ENCODE measurements at regions not wholly inside any gene's neighbourhood (a gene's known extent, or its start where the extent isn't known, plus 50 kb on each side); places are given as distances from the start of the nearest gene placed in this dataset.
A peak's percentile ranks its signal among the peaks of the same experiment; 100 is the strongest.

DNA sequence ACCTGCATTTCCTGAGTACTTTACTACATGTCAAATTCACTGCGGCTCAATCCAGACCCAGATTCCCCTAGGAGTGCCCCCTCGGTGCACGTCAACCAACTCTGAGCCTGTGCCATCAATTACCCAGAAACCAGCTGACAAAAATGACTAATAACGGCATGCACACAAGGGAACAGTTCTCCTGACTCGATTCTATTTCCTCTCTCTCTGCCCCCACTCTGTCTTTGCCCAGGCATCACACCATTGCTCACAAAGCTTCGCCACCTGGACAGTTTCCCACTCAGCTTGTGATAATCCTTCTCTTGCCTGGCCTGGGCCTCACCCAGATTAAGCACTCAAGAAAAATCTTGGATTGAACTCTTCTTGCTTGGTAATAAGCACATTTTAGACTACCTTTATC lies 115.3 kb upstream of the NDUFV2 start:
- TF ChIP-seq POLR2AphosphoS5 (IDR thresholded peaks at IDR 0.05; ENCODE audit: low read depth) (no peak), REST (IDR thresholded peaks at IDR 0.05; ENCODE audit: insufficient replicate concordance, low read depth) (no peak), GABPA (IDR thresholded peaks at IDR 0.05; ENCODE audit: low read depth) (no peak), SPI1 (IDR thresholded peaks at IDR 0.05; ENCODE audit: borderline replicate concordance, low read depth) (no peak), CTCF (IDR thresholded peaks at IDR 0.05; ENCODE audit: insufficient read depth, low read length) (no peak)
- no peak for DNase-seq (ENCODE audit: low read depth in 1 of 2, low spot score in 1 of 2)
- no peak overlapping the region for H3K4me3 ChIP-seq (replicated peaks; ENCODE audit: insufficient read depth, low read length)
- no peak overlapping the region for H3K27ac ChIP-seq (replicated peaks)
- no peaks in the 10 kb centered on the region for H3K27me3 ChIP-seq (ENCODE audit: insufficient read depth, poor library complexity, severe bottlenecking)

GRCh38 chr18:8988260-8988871 lies 114.1 kb upstream of the NDUFV2 start:
- no peak overlapping the region for H3K27ac ChIP-seq (replicated peaks)
- DNase-seq (ENCODE audit: low read depth in 1 of 2, low spot score in 1 of 2) = peak in 1 of 2 experiments; percentile 67
- TF ChIP-seq SPI1 (IDR thresholded peaks at IDR 0.05; ENCODE audit: borderline replicate concordance, low read depth) (no peak), POLR2AphosphoS5 (IDR thresholded peaks at IDR 0.05; ENCODE audit: low read depth) (no peak), CTCF (IDR thresholded peaks at IDR 0.05; ENCODE audit: insufficient read depth, low read length) (peak; percentile 99), REST (IDR thresholded peaks at IDR 0.05; ENCODE audit: insufficient replicate concordance, low read depth) (no peak), GABPA (IDR thresholded peaks at IDR 0.05; ENCODE audit: low read depth) (no peak)
- no peaks in the 10 kb centered on the region for H3K27me3 ChIP-seq (ENCODE audit: insufficient read depth, poor library complexity, severe bottlenecking)
- no peak overlapping the region for H3K4me3 ChIP-seq (replicated peaks; ENCODE audit: insufficient read depth, low read length)

- peak; percentile 59 to 75 for DNase-seq (ENCODE audit: low read depth in 1 of 2, low spot score in 1 of 2)
- no peak overlapping the region for H3K27ac ChIP-seq (replicated peaks)
- no peaks in the 10 kb centered on the region for H3K27me3 ChIP-seq (ENCODE audit: insufficient read depth, poor library complexity, severe bottlenecking)
- TF ChIP-seq POLR2AphosphoS5 (IDR thresholded peaks at IDR 0.05; ENCODE audit: low read depth) = no peak
- TF ChIP-seq GABPA (IDR thresholded peaks at IDR 0.05; ENCODE audit: low read depth) = no peak
- H3K4me3 ChIP-seq (replicated peaks; ENCODE audit: insufficient read depth, low read length) = no peak overlapping the region
Measured at GRCh38 chr18:8989017-8989416, 113.5 kb upstream of the NDUFV2 start.

DNA sequence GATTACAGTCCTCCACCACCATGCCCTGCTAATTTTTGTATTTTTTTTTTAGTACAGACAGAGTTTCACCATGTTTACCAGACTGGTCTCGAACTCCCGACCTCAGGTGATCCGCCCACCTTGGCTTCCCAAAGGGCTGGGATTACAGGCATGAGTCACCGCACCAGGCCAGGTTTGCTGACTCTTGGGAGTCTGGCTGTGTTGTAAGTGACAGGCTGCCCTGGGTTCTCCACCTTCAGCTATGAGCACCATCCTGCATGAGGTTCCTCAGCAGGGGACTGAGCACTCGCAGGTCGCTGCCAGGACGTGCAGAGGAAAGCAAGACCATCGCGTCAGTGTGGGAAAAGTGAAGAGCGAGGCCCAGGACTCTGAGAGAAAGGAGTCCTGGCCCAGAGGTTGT lies 112.6 kb upstream of the NDUFV2 start:
- H3K27ac ChIP-seq (replicated peaks) = no peak overlapping the region
- no peaks in the 10 kb centered on the region for H3K27me3 ChIP-seq (ENCODE audit: insufficient read depth, poor library complexity, severe bottlenecking)
- TF ChIP-seq GABPA (IDR thresholded peaks at IDR 0.05; ENCODE audit: low read depth) (no peak), REST (IDR thresholded peaks at IDR 0.05; ENCODE audit: insufficient replicate concordance, low read depth) (no peak), SPI1 (IDR thresholded peaks at IDR 0.05; ENCODE audit: borderline replicate concordance, low read depth) (no peak), POLR2AphosphoS5 (IDR thresholded peaks at IDR 0.05; ENCODE audit: low read depth) (no peak), CTCF (IDR thresholded peaks at IDR 0.05; ENCODE audit: insufficient read depth, low read length) (no peak)
- no peak overlapping the region for H3K4me3 ChIP-seq (replicated peaks; ENCODE audit: insufficient read depth, low read length)
- DNase-seq (ENCODE audit: low read depth in 1 of 2, low spot score in 1 of 2) = no peak

Measured in HL-60 (cell line).